ENCODE measurements at regions not wholly inside any gene's neighbourhood (a gene's known extent, or its start where the extent isn't known, plus 50 kb on each side); places are given as distances from the start of the nearest gene placed in this dataset.

DNA sequence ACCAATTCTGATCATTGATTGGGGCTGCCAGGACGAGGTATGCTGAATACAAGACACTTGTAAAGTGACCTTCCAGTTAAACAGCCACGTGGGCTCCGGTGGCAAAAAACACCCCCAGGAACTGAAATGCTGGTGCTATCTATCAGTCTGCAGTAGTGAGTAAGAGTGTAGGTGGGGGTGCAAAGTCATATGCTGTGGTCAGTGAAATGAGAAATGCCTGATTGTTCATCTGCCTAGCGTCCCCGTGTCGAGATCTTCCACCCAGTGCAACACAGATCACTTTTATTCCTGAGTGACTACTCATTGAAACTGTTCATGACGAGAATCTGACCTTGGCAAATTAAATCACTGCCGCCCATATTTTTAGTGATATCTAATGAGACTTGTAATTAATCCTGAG, 806.5 kb upstream of the GOT2 start:
- CTCF ChIA-PET (ENCODE audit: low intra/inter-chr PET ratio): no interaction called here
- in situ Hi-C loops (cut with MboI) (no loop called here), intact Hi-C loops (cut with micrococcal nuclease) (no loop called here)
- Histone ChIP-seq H3K4me2 (ENCODE audit: insufficient read depth, low read length) (no peak overlapping the region), H3K9ac (ENCODE audit: insufficient read depth in 1 of 2, low read depth in 2 of 2, low read length in 2 of 2) (no peak overlapping the region), H3K9me1 (ENCODE audit: control insufficient read depth, insufficient read depth, low read length) (no peaks in the 10 kb centered on the region), H3K36me3 (ENCODE audit: control insufficient read depth, insufficient read depth, low read length) (no peaks in the 10 kb centered on the region), H4K20me1 (replicated peaks; ENCODE audit: control insufficient read depth, insufficient read depth, low read length) (no peaks in the 10 kb centered on the region), H3K4me1 (replicated peaks in 1 of 2; ENCODE audit: control insufficient read depth in 2 of 2, insufficient read depth in 2 of 2, low read length in 2 of 2) (no peaks in the 10 kb centered on the region), H3K9me3 (replicated peaks; ENCODE audit: control insufficient read depth, insufficient read depth, low read depth, low read length) (no peaks in the 10 kb centered on the region), H3K27me3 (ENCODE audit: control insufficient read depth in 2 of 2, insufficient read depth in 2 of 2, low read length in 2 of 2) (no peaks in the 10 kb centered on the region), H3K4me3 (no peak overlapping the region), H2AFZ (ENCODE audit: low read depth, low read length) (no peak overlapping the region), H3K27ac (ENCODE audit: extremely low read depth, low read depth, low read length) (no peak overlapping the region), H3K79me2 (ENCODE audit: control insufficient read depth, insufficient read depth, low read length) (no peaks in the 10 kb centered on the region)
- POLR2A ChIA-PET: no interaction called here
- WGBS (ENCODE audit: insufficient coverage, low coverage, missing lambda C conversion rate): 2% methylated on average over 8 of the region's 8 CpGs
- no TSS peak for BruUV-seq (replicated peaks)
- DNase-seq (ENCODE audit: extremely low read depth in 1 of 4, low spot score in 3 of 4) (peak in 1 of 4 experiments; percentile 4), ATAC-seq (no peak), FAIRE-seq (no peak)
- TF ChIP-seq NR3C1 (CRISPR knock-in tag; IDR thresholded peaks at IDR 0.05) (no peak), GABPA (tag; conservative IDR thresholded peaks at IDR 0.05; ENCODE audit: low read depth) (no peak), HLTF (IDR thresholded peaks at IDR 0.05) (no peak), HBP1 (CRISPR knock-in tag; IDR thresholded peaks at IDR 0.05) (no peak), ZNF384 (IDR thresholded peaks at IDR 0.05; ENCODE audit: low read depth, low read length) (no peak), ATF1 (CRISPR knock-in tag; IDR thresholded peaks at IDR 0.05) (no peak), ATF1 (tag; IDR thresholded peaks at IDR 0.05) (no peak), U2AF2 (optimal IDR thresholded peaks at IDR 0.05; ENCODE audit: low read depth, low read length) (no peak), IFI16 (CRISPR knock-in tag; IDR thresholded peaks at IDR 0.05) (no peak), POU5F1 (IDR thresholded peaks at IDR 0.05; ENCODE audit: borderline replicate concordance, low read depth, low read length, partially characterized antibody) (no peak), STAT6 (CRISPR knock-in tag; IDR thresholded peaks at IDR 0.05) (no peak), COPS2 (conservative IDR thresholded peaks at IDR 0.05) (no peak), ZNF589 (CRISPR knock-in tag; IDR thresholded peaks at IDR 0.05; ENCODE audit: low read depth) (no peak), MCM3 (IDR thresholded peaks at IDR 0.05) (no peak), PTTG1 (tag; IDR thresholded peaks at IDR 0.05; ENCODE audit: low read depth) (no peak), KDM2B (CRISPR knock-in tag; IDR thresholded peaks at IDR 0.05) (no peak), MYBL2 (IDR thresholded peaks at IDR 0.05; ENCODE audit: low read depth) (no peak), MYBL2 (CRISPR knock-in tag; IDR thresholded peaks at IDR 0.05; ENCODE audit: borderline replicate concordance) (no peak)
- TF ChIP-seq, protein P1, sequence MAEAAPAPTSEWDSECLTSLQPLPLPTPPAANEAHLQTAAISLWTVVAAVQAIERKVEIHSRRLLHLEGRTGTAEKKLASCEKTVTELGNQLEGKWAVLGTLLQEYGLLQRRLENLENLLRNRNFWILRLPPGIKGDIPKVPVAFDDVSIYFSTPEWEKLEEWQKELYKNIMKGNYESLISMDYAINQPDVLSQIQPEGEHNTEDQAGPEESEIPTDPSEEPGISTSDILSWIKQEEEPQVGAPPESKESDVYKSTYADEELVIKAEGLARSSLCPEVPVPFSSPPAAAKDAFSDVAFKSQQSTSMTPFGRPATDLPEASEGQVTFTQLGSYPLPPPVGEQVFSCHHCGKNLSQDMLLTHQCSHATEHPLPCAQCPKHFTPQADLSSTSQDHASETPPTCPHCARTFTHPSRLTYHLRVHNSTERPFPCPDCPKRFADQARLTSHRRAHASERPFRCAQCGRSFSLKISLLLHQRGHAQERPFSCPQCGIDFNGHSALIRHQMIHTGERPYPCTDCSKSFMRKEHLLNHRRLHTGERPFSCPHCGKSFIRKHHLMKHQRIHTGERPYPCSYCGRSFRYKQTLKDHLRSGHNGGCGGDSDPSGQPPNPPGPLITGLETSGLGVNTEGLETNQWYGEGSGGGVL (CRISPR knock-in tag; IDR thresholded peaks at IDR 0.05): no peak
- TF ChIP-seq, protein P2, sequence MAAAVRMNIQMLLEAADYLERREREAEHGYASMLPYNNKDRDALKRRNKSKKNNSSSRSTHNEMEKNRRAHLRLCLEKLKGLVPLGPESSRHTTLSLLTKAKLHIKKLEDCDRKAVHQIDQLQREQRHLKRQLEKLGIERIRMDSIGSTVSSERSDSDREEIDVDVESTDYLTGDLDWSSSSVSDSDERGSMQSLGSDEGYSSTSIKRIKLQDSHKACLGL (CRISPR knock-in tag; IDR thresholded peaks at IDR 0.05; ENCODE audit: borderline replicate concordance, poor library complexity, severe bottlenecking): no peak
